Astrocyte (in vitro differentiated cells and primary cell): ENCODE measurements at regions not wholly inside any gene's neighbourhood (a gene's known extent, or its start where the extent isn't known, plus 50 kb on each side); places are given as distances from the start of the nearest gene placed in this dataset.

Experiments
- EZH2 ChIP-seq: IDR thresholded peaks from 2 replicates; pipeline ENCODE4 v1.6.1; 2012; ENCODE audit warnings: mild to moderate bottlenecking, low read length, inconsistent platforms; ENCODE audit not compliant: insufficient read depth
- TF ChIP-seq, protein P1 (sequence below): IDR thresholded peaks from 2 replicates; pipeline ENCODE4 v1.5.1; 2011; ENCODE audit warnings: low read depth, mild to moderate bottlenecking, inconsistent platforms, low read length, moderate library complexity; ENCODE audit not compliant: insufficient read depth

DNA sequence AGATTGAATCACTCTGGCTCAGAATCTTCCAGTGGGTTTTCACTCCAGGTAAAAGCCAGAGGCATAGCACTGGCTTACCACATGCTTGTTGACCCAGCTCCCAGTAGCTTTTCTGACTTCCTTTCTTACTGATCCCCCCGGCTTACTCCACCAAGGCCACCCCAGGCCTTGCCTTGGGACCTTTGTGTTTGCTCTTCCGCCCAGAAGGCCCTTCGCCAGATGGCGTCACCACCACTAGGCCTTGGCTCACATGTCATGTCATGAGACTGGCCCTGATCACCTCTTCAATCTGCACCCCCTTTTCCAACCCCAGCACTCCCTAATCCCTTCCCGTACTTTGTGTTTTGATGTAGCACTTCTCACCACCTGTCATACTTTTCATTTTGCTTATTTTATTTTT, 98.5 kb upstream of the UMPS start:
- no peak for TF ChIP-seq EZH2
- TF ChIP-seq, protein P1, sequence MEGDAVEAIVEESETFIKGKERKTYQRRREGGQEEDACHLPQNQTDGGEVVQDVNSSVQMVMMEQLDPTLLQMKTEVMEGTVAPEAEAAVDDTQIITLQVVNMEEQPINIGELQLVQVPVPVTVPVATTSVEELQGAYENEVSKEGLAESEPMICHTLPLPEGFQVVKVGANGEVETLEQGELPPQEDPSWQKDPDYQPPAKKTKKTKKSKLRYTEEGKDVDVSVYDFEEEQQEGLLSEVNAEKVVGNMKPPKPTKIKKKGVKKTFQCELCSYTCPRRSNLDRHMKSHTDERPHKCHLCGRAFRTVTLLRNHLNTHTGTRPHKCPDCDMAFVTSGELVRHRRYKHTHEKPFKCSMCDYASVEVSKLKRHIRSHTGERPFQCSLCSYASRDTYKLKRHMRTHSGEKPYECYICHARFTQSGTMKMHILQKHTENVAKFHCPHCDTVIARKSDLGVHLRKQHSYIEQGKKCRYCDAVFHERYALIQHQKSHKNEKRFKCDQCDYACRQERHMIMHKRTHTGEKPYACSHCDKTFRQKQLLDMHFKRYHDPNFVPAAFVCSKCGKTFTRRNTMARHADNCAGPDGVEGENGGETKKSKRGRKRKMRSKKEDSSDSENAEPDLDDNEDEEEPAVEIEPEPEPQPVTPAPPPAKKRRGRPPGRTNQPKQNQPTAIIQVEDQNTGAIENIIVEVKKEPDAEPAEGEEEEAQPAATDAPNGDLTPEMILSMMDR, result no peak
